Heart left ventricle (tissue), 13 donors: ENCODE measurements at regions not wholly inside any gene's neighbourhood (a gene's known extent, or its start where the extent isn't known, plus 50 kb on each side); places are given as distances from the start of the nearest gene placed in this dataset.

Experiments used
- CTCF ChIP-seq, 12 donors: fragments of 200-600 bp; sonication (generic) in 4 of 12; IDR thresholded peaks; one replicate each; pipeline versions ENCODE4 v1.5.0 to v1.8.0; 2018 to 2022; ENCODE audit warnings: antibody characterized with exemption in 12 of 12, mild to moderate bottlenecking in 5 of 12
- POLR2A ChIP-seq, 2 donors: fragments of 450-650 bp; IDR thresholded peaks; one replicate each; pipeline ENCODE4 v1.6.1; 2017; ENCODE audit warnings: antibody characterized with exemption in 2 of 2, mild to moderate bottlenecking in 2 of 2, moderate library complexity in 2 of 2
- donor health status: ischemic (EF 13 %, LVEDD 7.1; RV severe dilation, severe dysfunction).
- donor health status: DM: no; HTN: yes; CAD: no.
- donor health status: DM: no; HTN: no; CAD: no.
- donor health status: ischemic (EF 25% LVEDD 6.9; RV normal size, moderate dysfunction).
- donor health status: ischemic (EF 25% LVEDD 5.7; RV mildly dilated, moderate dysfunction).
- donor health status: ischemic (EF 35%, LVEDD 5.7; RV mildly dilated, moderate dysfunction).
- donor health status: nonischemic (EF 11% LVEDD 7.7; RV severe dilation, severe dysfunction).
- donor health status: DM: yes; HTN: yes; CAD: no.
- donor health status: PGD.
- donor health status: ischemic (EF 29% LVEDD 5.4; RV normal size, mild dysfunction).
- donor health status: nonischemic (EF 23%, LVEDD 6.1; RV moderate dilation, normal function).

GRCh38 chr6:67646550-67646949 lies 988.5 kb upstream of the ADGRB3 start:
- TF ChIP-seq CTCF (IDR thresholded peaks at IDR 0.05) = no peak
- TF ChIP-seq POLR2A (IDR thresholded peaks at IDR 0.05) = no peak
